ENCODE measurements at regions not wholly inside any gene's neighbourhood (a gene's known extent, or its start where the extent isn't known, plus 50 kb on each side); places are given as distances from the start of the nearest gene placed in this dataset.

GRCh38 chr4:104919406-104919805 lies 227.3 kb upstream of the TET2 start:
- TF ChIP-seq EZH2 (IDR thresholded peaks at IDR 0.05; ENCODE audit: borderline replicate concordance, insufficient read depth, low read depth, low read length, poor library complexity, severe bottlenecking) (no peak), CTCF (IDR thresholded peaks at IDR 0.05) (no peak)
